ENCODE measurements at regions not wholly inside any gene's neighbourhood (a gene's known extent, or its start where the extent isn't known, plus 50 kb on each side); places are given as distances from the start of the nearest gene placed in this dataset.

- DNase-seq = no peak
- H3K27me3 ChIP-seq (replicated peaks; ENCODE audit: control insufficient read depth, insufficient read depth, low read length, poor library complexity, severe bottlenecking) = no peaks in the 10 kb centered on the region
- H3K27ac ChIP-seq (ENCODE audit: insufficient read depth, low read length, poor library complexity, severe bottlenecking) = no peak overlapping the region
- H3K4me1 ChIP-seq (ENCODE audit: control insufficient read depth, insufficient read depth, low read length, poor library complexity, severe bottlenecking) = no peaks in the 10 kb centered on the region
- no peaks in the 10 kb centered on the region for H3K9me3 ChIP-seq (ENCODE audit: control insufficient read depth, low read length)
- H3K36me3 ChIP-seq (ENCODE audit: control insufficient read depth, insufficient read depth, low read length) = no peaks in the 10 kb centered on the region
- H3K4me3 ChIP-seq (ENCODE audit: insufficient read depth, low read depth, low read length, poor library complexity, severe bottlenecking) = no peak overlapping the region
Observed at GRCh38 chr7:68805159-68805558, 793.1 kb upstream of the AUTS2 start.

DNA sequence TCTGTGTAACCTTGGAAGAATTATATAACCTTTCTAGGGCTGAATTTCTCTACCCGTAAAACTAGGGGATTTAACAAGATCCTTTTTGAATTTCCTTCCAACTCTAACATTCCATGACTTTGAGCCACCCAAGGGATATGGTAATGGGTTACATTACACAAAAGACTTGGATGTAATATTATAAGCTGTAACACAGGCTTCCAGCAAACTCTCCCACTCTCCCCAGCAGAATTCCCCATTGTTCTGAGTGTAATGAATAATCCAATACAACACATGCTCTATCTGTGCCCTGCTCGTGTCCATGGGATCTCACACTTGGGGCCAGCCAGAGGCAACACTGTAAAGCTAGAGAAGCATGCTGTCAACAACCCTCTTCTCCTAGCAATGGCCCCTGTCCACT is 790.6 kb upstream of the AUTS2 start:
- no peaks in the 10 kb centered on the region for H3K27me3 ChIP-seq (replicated peaks; ENCODE audit: control insufficient read depth, insufficient read depth, low read length, poor library complexity, severe bottlenecking)
- H3K9me3 ChIP-seq (ENCODE audit: control insufficient read depth, low read length) = no peaks in the 10 kb centered on the region
- no peak overlapping the region for H3K27ac ChIP-seq (ENCODE audit: insufficient read depth, low read length, poor library complexity, severe bottlenecking)
- no peaks in the 10 kb centered on the region for H3K4me1 ChIP-seq (ENCODE audit: control insufficient read depth, insufficient read depth, low read length, poor library complexity, severe bottlenecking)
- DNase-seq = no peak
- H3K4me3 ChIP-seq (ENCODE audit: insufficient read depth, low read depth, low read length, poor library complexity, severe bottlenecking) = no peak overlapping the region
- no peaks in the 10 kb centered on the region for H3K36me3 ChIP-seq (ENCODE audit: control insufficient read depth, insufficient read depth, low read length)

GRCh38 chr7:68813551-68814080 is 784.7 kb upstream of the AUTS2 start:
- no peaks in the 10 kb centered on the region for H3K36me3 ChIP-seq (ENCODE audit: control insufficient read depth, insufficient read depth, low read length)
- no peak for DNase-seq
- no peaks in the 10 kb centered on the region for H3K9me3 ChIP-seq (ENCODE audit: control insufficient read depth, low read length)
- no peak overlapping the region for H3K4me3 ChIP-seq (ENCODE audit: insufficient read depth, low read depth, low read length, poor library complexity, severe bottlenecking)
- no peaks in the 10 kb centered on the region for H3K27me3 ChIP-seq (replicated peaks; ENCODE audit: control insufficient read depth, insufficient read depth, low read length, poor library complexity, severe bottlenecking)
- no peak overlapping the region for H3K27ac ChIP-seq (ENCODE audit: insufficient read depth, low read length, poor library complexity, severe bottlenecking)
- no peaks in the 10 kb centered on the region for H3K4me1 ChIP-seq (ENCODE audit: control insufficient read depth, insufficient read depth, low read length, poor library complexity, severe bottlenecking)

- Histone ChIP-seq H3K4me3 (ENCODE audit: insufficient read depth, low read depth, low read length, poor library complexity, severe bottlenecking) (no peak overlapping the region), H3K36me3 (ENCODE audit: control insufficient read depth, insufficient read depth, low read length) (no peaks in the 10 kb centered on the region), H3K9me3 (ENCODE audit: control insufficient read depth, low read length) (no peaks in the 10 kb centered on the region), H3K4me1 (ENCODE audit: control insufficient read depth, insufficient read depth, low read length, poor library complexity, severe bottlenecking) (no peaks in the 10 kb centered on the region), H3K27ac (ENCODE audit: insufficient read depth, low read length, poor library complexity, severe bottlenecking) (no peak overlapping the region), H3K27me3 (replicated peaks; ENCODE audit: control insufficient read depth, insufficient read depth, low read length, poor library complexity, severe bottlenecking) (no peaks in the 10 kb centered on the region)
- DNase-seq = no peak
Observed at GRCh38 chr7:68816491-68816890, 781.8 kb upstream of the AUTS2 start.

- H3K36me3 ChIP-seq (ENCODE audit: control insufficient read depth, insufficient read depth, low read length) = no peaks in the 10 kb centered on the region
- no peaks in the 10 kb centered on the region for H3K9me3 ChIP-seq (ENCODE audit: control insufficient read depth, low read length)
- no peaks in the 10 kb centered on the region for H3K4me1 ChIP-seq (ENCODE audit: control insufficient read depth, insufficient read depth, low read length, poor library complexity, severe bottlenecking)
- H3K27ac ChIP-seq (ENCODE audit: insufficient read depth, low read length, poor library complexity, severe bottlenecking) = no peak overlapping the region
- no peak for DNase-seq
- no peak overlapping the region for H3K4me3 ChIP-seq (ENCODE audit: insufficient read depth, low read depth, low read length, poor library complexity, severe bottlenecking)
- H3K27me3 ChIP-seq (replicated peaks; ENCODE audit: control insufficient read depth, insufficient read depth, low read length, poor library complexity, severe bottlenecking) = no peaks in the 10 kb centered on the region
Observed at GRCh38 chr7:68820321-68820720, 778.0 kb upstream of the AUTS2 start.

DNA sequence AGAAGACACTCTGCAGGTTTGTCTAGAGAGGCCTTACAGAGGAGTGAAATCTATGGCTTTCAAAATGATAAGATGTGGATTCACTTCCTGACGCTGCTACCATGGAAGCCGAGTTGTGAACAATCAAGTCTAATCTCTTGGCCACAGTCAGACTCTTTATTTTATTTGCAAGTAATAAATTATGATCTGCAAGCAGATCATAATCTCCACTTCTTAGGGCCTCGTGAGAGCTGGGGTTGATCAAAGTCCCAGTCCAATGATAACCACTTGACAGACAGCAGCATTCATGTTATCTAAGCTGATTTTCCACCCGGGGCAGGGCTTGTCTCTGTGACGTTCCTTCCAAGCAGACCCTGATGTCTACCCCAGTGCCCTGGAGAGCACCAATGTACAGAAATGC is 776.4 kb upstream of the AUTS2 start:
- H3K27me3 ChIP-seq (replicated peaks; ENCODE audit: control insufficient read depth, insufficient read depth, low read length, poor library complexity, severe bottlenecking) = no peaks in the 10 kb centered on the region
- H3K4me1 ChIP-seq (ENCODE audit: control insufficient read depth, insufficient read depth, low read length, poor library complexity, severe bottlenecking) = no peaks in the 10 kb centered on the region

GRCh38 chr7:68823996-68824780 is 774.1 kb upstream of the AUTS2 start:
- Histone ChIP-seq H3K27ac (ENCODE audit: insufficient read depth, low read length, poor library complexity, severe bottlenecking) (no peak overlapping the region), H3K4me3 (ENCODE audit: insufficient read depth, low read depth, low read length, poor library complexity, severe bottlenecking) (no peak overlapping the region), H3K4me1 (ENCODE audit: control insufficient read depth, insufficient read depth, low read length, poor library complexity, severe bottlenecking) (no peaks in the 10 kb centered on the region), H3K9me3 (ENCODE audit: control insufficient read depth, low read length) (no peaks in the 10 kb centered on the region), H3K36me3 (ENCODE audit: control insufficient read depth, insufficient read depth, low read length) (no peaks in the 10 kb centered on the region), H3K27me3 (replicated peaks; ENCODE audit: control insufficient read depth, insufficient read depth, low read length, poor library complexity, severe bottlenecking) (no peaks in the 10 kb centered on the region)
- DNase-seq = no peak

More for the DNA sequence above, 776.4 kb upstream of the AUTS2 start:
- H3K27ac ChIP-seq (ENCODE audit: insufficient read depth, low read length, poor library complexity, severe bottlenecking) = no peak overlapping the region
- H3K36me3 ChIP-seq (ENCODE audit: control insufficient read depth, insufficient read depth, low read length) = no peaks in the 10 kb centered on the region
- no peaks in the 10 kb centered on the region for H3K9me3 ChIP-seq (ENCODE audit: control insufficient read depth, low read length)
- no peak for DNase-seq
- no peak overlapping the region for H3K4me3 ChIP-seq (ENCODE audit: insufficient read depth, low read depth, low read length, poor library complexity, severe bottlenecking)

- Histone ChIP-seq H3K4me3 (ENCODE audit: insufficient read depth, low read depth, low read length, poor library complexity, severe bottlenecking) (no peak overlapping the region), H3K36me3 (ENCODE audit: control insufficient read depth, insufficient read depth, low read length) (no peaks in the 10 kb centered on the region), H3K9me3 (ENCODE audit: control insufficient read depth, low read length) (no peaks in the 10 kb centered on the region), H3K27me3 (replicated peaks; ENCODE audit: control insufficient read depth, insufficient read depth, low read length, poor library complexity, severe bottlenecking) (no peaks in the 10 kb centered on the region), H3K27ac (ENCODE audit: insufficient read depth, low read length, poor library complexity, severe bottlenecking) (no peak overlapping the region), H3K4me1 (ENCODE audit: control insufficient read depth, insufficient read depth, low read length, poor library complexity, severe bottlenecking) (no peaks in the 10 kb centered on the region)
- DNase-seq = no peak
Observed at GRCh38 chr7:68828575-68828974, 769.7 kb upstream of the AUTS2 start.

GRCh38 chr7:68833422-68833821 is 764.9 kb upstream of the AUTS2 start:
- H3K4me1 ChIP-seq (ENCODE audit: control insufficient read depth, insufficient read depth, low read length, poor library complexity, severe bottlenecking) = no peaks in the 10 kb centered on the region
- H3K4me3 ChIP-seq (ENCODE audit: insufficient read depth, low read depth, low read length, poor library complexity, severe bottlenecking) = no peak overlapping the region
- no peaks in the 10 kb centered on the region for H3K36me3 ChIP-seq (ENCODE audit: control insufficient read depth, insufficient read depth, low read length)
- no peak for DNase-seq
- H3K27me3 ChIP-seq (replicated peaks; ENCODE audit: control insufficient read depth, insufficient read depth, low read length, poor library complexity, severe bottlenecking) = no peaks in the 10 kb centered on the region
- no peaks in the 10 kb centered on the region for H3K9me3 ChIP-seq (ENCODE audit: control insufficient read depth, low read length)
- H3K27ac ChIP-seq (ENCODE audit: insufficient read depth, low read length, poor library complexity, severe bottlenecking) = no peak overlapping the region

- no peak for DNase-seq
- Histone ChIP-seq H3K9me3 (ENCODE audit: control insufficient read depth, low read length) (no peaks in the 10 kb centered on the region), H3K27me3 (replicated peaks; ENCODE audit: control insufficient read depth, insufficient read depth, low read length, poor library complexity, severe bottlenecking) (no peaks in the 10 kb centered on the region), H3K4me3 (ENCODE audit: insufficient read depth, low read depth, low read length, poor library complexity, severe bottlenecking) (no peak overlapping the region), H3K36me3 (ENCODE audit: control insufficient read depth, insufficient read depth, low read length) (no peaks in the 10 kb centered on the region), H3K27ac (ENCODE audit: insufficient read depth, low read length, poor library complexity, severe bottlenecking) (no peak overlapping the region), H3K4me1 (ENCODE audit: control insufficient read depth, insufficient read depth, low read length, poor library complexity, severe bottlenecking) (no peaks in the 10 kb centered on the region)
Observed at GRCh38 chr7:68839014-68839413, 759.3 kb upstream of the AUTS2 start.
